SKM-1 (cell line): ENCODE measurements at regions not wholly inside any gene's neighbourhood (a gene's known extent, or its start where the extent isn't known, plus 50 kb on each side); places are given as distances from the start of the nearest gene placed in this dataset.

Experiments
- DNase-seq: peaks from one replicate; lab custom pipeline; 2025; ENCODE audit not compliant: unreplicated experiment; lab: John Stamatoyannopoulos, UW

- no peak for DNase-seq
Measured at GRCh38 chr2:136205615-136206014, 87.7 kb upstream of the CXCR4 start.

GRCh38 chr2:136204971-136205370 is 87.0 kb upstream of the CXCR4 start:
- no peak for DNase-seq

DNA sequence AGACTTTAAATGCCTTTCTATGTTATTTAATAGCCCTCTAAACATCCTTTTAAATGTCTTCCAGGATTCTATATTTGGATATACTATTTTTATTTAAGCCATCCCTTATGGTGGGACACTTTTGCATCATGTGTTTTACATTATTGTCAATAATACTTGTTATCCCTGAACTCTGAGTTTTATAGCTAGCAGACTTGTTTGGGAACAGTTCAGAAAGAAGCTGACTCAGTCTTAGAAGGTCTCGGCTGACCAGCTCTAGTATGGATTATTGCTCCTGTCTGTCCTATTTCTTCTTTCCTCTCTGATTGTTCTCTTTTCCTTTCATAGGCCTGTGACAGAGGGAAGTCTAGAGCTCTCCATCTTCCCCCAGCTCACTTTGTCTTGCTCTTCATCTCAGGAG is 77.3 kb upstream of the CXCR4 start:
- DNase-seq, result no peak

- DNase-seq, result no peak
Measured at GRCh38 chr2:136191041-136191440, 73.1 kb upstream of the CXCR4 start.

- DNase-seq, result no peak
Measured at GRCh38 chr2:136189221-136189782, 71.4 kb upstream of the CXCR4 start.

DNA sequence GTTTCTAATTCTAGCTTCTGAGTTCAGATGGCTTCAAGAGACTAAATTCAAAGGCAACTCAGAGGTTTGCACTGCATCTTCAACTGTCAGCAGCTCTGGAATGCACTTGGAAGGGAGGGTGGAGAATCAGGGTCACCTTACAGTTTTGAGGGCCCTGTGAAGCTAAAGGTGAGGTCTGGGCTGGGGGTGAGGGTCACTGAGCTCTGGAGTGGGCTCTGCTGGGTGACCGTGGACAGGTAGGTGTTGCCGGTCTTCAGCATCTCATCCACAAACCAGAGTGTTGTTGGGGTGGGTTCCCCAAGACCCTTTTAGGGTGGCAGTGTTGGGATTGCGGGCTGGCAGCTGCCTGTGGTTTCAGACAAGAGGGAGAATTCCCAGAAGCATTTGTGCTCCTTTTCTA is 70.1 kb upstream of the CXCR4 start:
- no peak for DNase-seq

- DNase-seq, result no peak
Measured at GRCh38 chr2:136185981-136186776, 68.2 kb upstream of the CXCR4 start.

DNA sequence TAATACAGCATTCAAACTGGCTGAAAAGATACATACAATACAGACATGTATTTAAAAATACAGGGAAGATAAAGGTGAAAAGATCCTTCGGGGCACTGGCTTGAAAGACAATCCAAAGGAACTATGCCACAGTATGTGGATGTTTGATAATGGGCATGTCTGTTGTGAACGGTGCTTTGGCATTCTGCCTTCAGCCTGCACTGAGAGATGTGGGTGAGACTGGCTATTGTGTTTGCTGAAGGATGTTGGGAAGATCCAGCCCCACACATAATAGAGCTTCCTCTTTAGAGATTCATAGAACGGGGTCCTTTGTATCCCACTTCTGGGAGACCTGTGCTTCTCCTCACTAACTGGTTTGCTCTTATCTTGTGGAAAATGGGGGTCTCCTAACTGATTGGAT is 65.1 kb upstream of the CXCR4 start:
- DNase-seq, result no peak

DNA sequence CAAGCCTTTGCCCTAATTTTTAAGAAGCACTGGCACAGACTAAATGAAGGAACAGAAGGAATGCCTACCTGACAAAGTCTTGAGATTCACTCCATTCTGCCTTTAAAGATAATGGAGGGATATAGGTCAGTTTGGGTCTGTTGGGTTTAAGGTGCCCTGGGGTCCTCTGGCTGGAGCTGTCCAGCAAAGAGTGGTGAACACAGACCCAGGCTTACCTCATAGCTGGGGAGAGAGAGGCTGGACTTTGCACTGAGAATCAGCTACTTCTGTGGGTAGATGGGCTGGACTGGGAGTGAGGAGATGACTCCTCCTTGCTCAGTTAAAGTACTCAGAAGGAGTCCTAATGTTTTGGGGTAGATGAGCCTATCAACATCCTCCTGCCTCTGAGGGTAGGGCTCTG is 64.4 kb upstream of the CXCR4 start:
- DNase-seq, result no peak

DNA sequence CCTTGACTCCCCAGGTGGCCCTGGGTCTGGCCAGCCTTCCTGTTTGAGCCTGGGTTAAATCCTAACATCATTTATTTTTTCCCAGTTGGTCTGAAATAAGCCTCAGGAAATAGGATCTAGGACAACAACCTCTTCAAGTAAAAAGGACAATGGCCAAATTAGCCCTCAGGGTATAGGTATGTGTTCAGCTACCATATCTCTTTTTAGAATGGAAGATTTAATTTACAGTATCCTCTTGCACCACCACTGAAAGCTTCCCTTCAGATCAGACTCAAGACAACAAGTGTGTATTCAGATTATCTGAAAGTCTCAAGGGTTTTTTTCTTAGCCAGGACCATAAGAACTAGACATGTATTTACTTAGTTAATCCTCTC is 61.6 kb upstream of the CXCR4 start:
- no peak for DNase-seq

DNA sequence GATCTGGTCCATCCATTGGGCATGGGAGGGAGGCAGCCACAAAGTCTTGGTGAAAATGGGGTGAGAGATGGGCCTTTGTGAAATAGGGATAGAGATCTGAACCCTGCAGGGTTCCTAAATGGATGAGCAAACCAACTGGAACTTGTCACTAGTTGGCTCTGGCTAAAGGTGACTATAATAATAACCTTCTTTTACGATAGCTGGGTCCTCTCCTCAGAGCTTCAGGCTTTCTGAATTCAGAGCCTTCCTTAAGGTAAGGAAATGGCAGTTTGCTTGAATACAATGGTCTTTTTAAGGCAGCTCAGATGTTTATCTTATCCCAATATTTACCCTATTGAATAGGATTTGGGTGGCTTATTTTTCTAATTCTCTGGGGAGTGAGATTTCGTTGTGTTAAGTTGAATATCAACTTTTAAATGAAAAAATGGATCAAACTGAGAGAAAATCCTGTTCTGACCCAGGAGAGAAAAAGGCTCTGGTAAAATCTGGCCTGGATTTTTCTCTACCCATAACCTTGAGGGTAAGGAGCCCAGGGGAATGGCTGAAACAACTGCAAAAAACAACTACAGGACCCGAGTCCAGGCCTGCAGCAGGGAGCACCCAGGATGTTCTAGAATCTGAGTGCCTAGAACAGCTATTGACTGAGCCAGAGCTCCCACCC is 61.1 kb upstream of the CXCR4 start:
- DNase-seq, result no peak

DNA sequence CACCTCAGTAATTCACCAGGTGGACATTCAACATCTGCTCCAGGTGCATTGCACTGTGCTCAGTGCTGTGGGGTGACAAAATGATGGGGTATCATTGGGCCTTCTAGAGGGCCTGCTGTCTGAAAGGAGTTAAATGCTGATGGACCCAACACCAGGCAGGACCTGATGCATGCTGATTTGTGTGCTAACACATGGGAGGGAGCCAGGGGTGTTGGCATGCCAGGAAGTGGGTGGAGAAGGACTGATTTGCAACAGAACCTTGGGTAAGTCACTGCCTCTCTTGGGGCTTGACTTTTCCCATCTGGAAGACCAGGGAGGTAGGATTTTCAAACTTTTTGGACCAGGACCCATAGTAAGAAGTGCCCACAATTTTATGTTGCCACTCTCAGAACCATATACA is 57.9 kb upstream of the CXCR4 start:
- no peak for DNase-seq

DNA sequence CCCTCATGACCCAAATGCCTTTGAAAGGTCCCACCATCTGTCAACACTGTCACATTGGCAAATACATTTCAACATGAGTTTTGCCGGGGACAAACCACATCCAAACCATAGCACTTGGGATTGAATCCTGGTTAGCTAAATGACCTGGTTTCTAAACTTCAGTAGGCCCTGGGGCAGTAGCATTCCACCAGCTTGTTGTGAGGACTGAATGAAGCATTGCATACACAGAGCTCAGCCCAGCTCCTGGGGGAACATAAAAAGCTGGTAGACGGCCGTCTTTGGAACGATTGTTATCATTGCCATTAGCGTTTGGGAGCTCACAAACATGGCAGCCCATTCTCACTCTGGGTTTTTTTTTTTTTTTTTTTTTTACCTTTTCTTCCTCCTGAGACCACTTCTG is 57.5 kb upstream of the CXCR4 start:
- no peak for DNase-seq

GRCh38 chr2:136173126-136173525 is 55.2 kb upstream of the CXCR4 start:
- no peak for DNase-seq

GRCh38 chr2:136171223-136171622 is 53.3 kb upstream of the CXCR4 start:
- DNase-seq, result no peak

GRCh38 chr2:136168720-136169119 is 50.8 kb upstream of the CXCR4 start:
- peak; percentile 67 for DNase-seq

- DNase-seq, result no peak
Measured at GRCh38 chr2:136167721-136168475, 49.9 kb upstream of the CXCR4 start.
